ENCODE measurements at regions not wholly inside any gene's neighbourhood (a gene's known extent, or its start where the extent isn't known, plus 50 kb on each side); places are given as distances from the start of the nearest gene placed in this dataset.
"Not testable (repeated sequence)": the region's sequence is repeated elsewhere in the genome, so short reads cannot be mapped to it uniquely, and the experiment has no call there.

- peak; percentile 98 for DNase-seq
These were observed 67.1 kb upstream of the KPNA3 start for GRCh38 chr13:49859560-49859959.

DNA sequence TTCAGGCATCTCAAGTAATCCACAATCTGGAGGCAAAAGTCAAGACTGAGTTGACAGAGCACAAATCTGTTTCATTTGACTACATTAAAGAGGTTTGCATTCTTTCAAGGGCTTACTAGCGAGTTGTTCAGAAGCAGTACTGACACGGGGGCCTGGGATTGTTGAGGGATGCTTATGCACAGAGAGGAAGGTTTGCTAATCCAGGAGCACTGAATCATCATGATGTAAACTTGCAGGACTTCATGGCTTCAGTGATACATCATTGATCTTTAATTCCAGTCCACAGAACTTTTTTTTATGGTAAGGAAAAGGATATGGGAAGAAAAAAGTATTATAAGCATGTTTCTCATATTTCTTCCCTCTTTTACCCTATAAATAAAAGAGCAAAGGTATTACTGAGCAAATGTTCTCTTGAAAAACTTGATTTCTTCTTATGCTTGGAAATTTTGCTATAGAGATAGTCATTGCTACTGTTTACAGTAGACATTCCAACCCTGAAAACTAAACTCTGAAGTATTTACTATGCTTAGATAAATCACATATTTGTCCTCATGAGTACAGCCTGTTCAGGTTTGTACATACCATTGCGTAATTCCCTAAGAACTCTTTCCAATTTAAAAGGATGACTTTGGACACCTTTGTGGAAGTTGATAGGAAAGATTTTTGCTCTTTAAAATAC is 65.8 kb upstream of the KPNA3 start:
- DNase-seq = peak; percentile 98

DNA sequence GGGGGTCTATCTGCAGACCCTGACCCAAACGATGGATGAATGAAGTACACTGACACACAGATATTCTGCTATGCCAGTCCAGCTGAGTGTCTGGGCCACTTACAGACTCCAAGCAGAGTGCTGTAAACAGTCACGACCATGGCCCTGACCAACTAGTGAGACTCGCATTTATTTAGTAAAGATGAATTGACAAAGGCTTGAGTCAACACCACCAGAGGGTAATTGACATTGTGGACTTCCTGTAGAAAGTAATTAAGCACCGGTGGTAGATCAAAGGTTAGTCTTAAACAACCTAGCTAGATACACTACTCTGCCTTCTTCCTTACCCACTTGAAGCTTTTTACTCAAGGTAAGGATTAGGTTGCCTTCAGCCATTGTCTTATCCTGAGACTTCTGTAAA is 63.4 kb upstream of the KPNA3 start:
- no peak for DNase-seq

- no peak for DNase-seq
These were observed 61.1 kb upstream of the KPNA3 start for GRCh38 chr13:49853535-49853934.

DNA sequence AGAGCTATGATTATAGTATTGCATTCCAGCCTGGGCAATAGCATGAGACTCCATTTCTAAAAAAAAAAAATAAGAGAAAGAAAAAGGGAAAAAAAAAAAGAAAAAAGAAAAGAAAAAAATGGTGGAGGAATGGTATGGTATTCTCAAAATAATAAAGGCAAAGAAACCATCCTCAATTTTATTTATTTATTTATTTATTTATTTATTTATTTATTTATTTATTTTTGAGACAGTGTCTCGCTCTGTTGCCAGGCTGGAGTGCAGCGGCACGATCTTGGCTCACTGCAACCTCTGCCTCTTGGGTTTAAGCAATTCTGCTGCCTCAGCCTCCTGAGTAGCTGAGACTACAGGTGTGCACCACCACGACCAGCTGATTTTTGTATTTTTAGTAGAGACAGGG is 60.0 kb upstream of the KPNA3 start:
- not testable (repeated sequence) for DNase-seq

DNA sequence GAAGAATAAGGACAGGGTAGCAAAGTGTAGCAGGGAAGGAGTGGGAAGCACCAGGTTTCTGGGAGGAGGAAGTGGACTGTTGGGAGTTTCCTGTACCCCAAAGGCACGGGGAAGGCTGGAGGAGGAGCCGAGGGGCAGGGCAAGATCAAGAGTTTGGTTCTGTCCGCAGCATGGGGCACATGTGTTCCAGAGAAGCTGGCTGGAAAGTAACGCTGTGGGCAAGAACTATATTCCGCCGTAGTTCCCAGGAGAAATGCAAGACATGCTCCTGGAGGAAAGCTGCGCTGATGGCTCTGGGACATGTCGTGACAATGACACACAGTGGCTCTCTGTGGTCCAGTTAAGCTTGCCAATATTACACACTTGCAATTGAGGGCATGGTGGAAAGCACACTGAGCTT is 51.7 kb upstream of the KPNA3 start:
- DNase-seq = no peak

All from HCEC 1CT (cell line).